Stimulated activated naive CD8-positive, alpha-beta T cell treated with anti-CD3 and anti-CD28 coated beads, Interleukin-15, amount 100 ng/mL, for 72 hours (primary cell): ENCODE measurements at regions not wholly inside any gene's neighbourhood (a gene's known extent, or its start where the extent isn't known, plus 50 kb on each side); places are given as distances from the start of the nearest gene placed in this dataset.
"Not testable (repeated sequence)": the region's sequence is repeated elsewhere in the genome, so short reads cannot be mapped to it uniquely, and the experiment has no call there.

Source experiments
- ATAC-seq: fragments of 150-1000 bp; cut with Tn5 transposase; 2 replicates; pipeline ENCODE4 v1.10.0; 2021; ENCODE audit warnings: mild to moderate bottlenecking, moderate library complexity
- DNase-seq, 2 donors: peaks; one replicate each; pipeline ENCODE4 v3.0.0; 2021 to 2022
- H3K27ac Mint-ChIP-seq, 2 donors: one replicate each; pipeline ENCODE4 v1.8.0; 2022; ENCODE audit warnings: mild to moderate bottlenecking in 2 of 2, mixed read lengths in 2 of 2, moderate library complexity in 2 of 2
- H3K27me3 Mint-ChIP-seq: one replicate; pipeline ENCODE4 v1.8.0; 2022; ENCODE audit warnings: mixed read lengths
- H3K4me1 Mint-ChIP-seq: one replicate; pipeline ENCODE4 v1.8.0; 2022; ENCODE audit warnings: mild to moderate bottlenecking, mixed read lengths
- H3K4me3 Mint-ChIP-seq, 2 donors: one replicate each; pipeline ENCODE4 v1.8.0; 2022; ENCODE audit warnings: mild to moderate bottlenecking in 2 of 2, mixed read lengths in 2 of 2, moderate library complexity in 1 of 2
- H3K9me3 Mint-ChIP-seq, 2 donors: one replicate each; pipeline ENCODE4 v1.8.0; 2022; ENCODE audit warnings: mixed read lengths in 2 of 2

DNA sequence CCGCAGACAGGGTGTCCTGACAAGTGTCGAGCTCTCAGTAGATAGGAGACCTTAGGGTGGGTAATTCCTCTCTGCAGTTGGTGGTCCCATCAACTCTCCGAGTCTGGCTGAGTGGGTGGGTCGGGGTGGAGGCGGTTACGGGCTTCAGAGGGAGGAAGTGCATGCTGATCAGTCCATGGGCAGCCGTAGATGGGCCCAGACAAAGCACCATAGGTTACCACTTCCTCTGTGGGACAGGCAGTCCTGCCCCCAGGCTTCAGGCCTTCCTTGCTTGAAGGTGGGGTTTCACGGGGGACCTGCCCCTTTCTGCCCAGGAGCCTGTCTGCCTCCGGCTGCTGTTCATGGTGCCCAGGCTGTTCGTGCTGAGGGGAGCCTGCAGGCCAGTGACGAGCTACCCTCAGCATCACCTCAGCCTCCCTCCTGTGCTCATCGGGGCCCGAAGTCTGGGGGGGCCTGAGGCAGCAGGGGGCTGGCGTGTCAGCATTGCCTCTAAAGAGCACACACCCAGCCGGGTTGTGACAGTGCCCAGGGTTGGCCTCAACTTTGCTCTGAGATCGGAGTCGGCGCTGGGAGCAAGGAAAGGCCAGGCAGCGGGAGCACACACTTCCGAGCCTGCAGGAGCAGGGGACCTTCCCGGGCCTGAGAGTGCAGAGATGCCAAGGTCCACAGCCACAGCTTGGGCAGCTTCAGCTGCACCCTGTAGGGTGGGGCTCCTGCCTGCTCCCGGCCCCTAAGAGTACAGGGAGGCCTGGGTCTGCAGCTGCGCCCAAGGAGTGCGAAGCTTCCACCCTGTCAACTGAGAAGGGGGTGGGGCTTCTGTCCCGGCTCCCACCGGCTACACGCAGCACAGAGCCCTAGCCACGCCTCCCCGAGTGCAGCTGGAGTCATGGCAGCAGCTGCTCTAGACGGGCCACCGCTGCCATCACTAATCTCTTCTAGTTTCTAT is 225.4 kb upstream of the NRIP1 start:
- no peaks in the 10 kb centered on the region for H3K4me1 Mint-ChIP-seq
- ATAC-seq (peak; percentile 48), DNase-seq (no peak)
- no peaks in the 10 kb centered on the region for H3K27me3 Mint-ChIP-seq
- no peaks in the 10 kb centered on the region for H3K9me3 Mint-ChIP-seq
- H3K4me3 Mint-ChIP-seq: peak overlapping the region in 1 of 2 donors; percentile 47
- no peak overlapping the region for H3K27ac Mint-ChIP-seq

- no peak for ATAC-seq
- H3K27ac Mint-ChIP-seq: peak overlapping the region in 1 of 2 donors; percentile 60
Observed at GRCh38 chr21:15291621-15292266, 226.9 kb upstream of the NRIP1 start.

GRCh38 chr21:15293240-15293639 is 228.4 kb upstream of the NRIP1 start:
- no peak overlapping the region for H3K4me3 Mint-ChIP-seq
- ATAC-seq: no peak
- no peaks in the 10 kb centered on the region for H3K4me1 Mint-ChIP-seq
- H3K9me3 Mint-ChIP-seq: no peaks in the 10 kb centered on the region
- H3K27me3 Mint-ChIP-seq: no peaks in the 10 kb centered on the region
- DNase-seq: no peak
- H3K27ac Mint-ChIP-seq: no peak overlapping the region

More at GRCh38 chr21:15291621-15292266, 226.9 kb upstream of the NRIP1 start:
- H3K4me3 Mint-ChIP-seq: no peak overlapping the region
- H3K9me3 Mint-ChIP-seq: no peaks in the 10 kb centered on the region
- H3K27me3 Mint-ChIP-seq: no peaks in the 10 kb centered on the region
- no peak for DNase-seq
- no peaks in the 10 kb centered on the region for H3K4me1 Mint-ChIP-seq

DNA sequence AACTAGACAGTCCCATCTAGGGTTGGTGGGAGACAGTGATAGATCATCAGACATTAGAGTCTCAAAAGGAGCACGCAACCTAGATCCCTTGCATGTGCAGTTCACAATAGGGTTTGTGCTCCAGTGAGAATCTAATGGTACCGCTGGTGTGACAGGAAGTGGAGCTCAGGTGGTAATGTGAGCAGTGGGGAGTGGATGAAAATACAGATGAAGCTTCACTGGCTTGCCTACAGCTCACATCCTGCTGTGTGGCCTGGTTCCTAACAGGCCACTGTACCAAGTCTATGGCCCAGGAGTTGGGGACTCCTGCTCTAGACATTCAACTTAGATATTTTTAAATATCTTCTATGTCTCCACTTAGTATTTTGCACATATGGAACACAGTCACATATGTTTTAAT is 231.1 kb upstream of the NRIP1 start:
- no peak overlapping the region for H3K27ac Mint-ChIP-seq

GRCh38 chr21:15297824-15298223 is 233.0 kb upstream of the NRIP1 start:
- H3K9me3 Mint-ChIP-seq: peaks cover 9 to 17% of the 10 kb centered on the region in 2 donors
- no peak overlapping the region for H3K4me3 Mint-ChIP-seq
- H3K27me3 Mint-ChIP-seq: no peaks in the 10 kb centered on the region
- ATAC-seq (no peak), DNase-seq (no peak)
- no peaks in the 10 kb centered on the region for H3K4me1 Mint-ChIP-seq
- H3K27ac Mint-ChIP-seq: no peak overlapping the region

More for the DNA sequence above, 231.1 kb upstream of the NRIP1 start:
- ATAC-seq: no peak
- no peak for DNase-seq
- Mint-ChIP-seq H3K4me3 (no peak overlapping the region), H3K27me3 (no peaks in the 10 kb centered on the region), H3K9me3 (peaks cover 4% of the 10 kb centered on the region in 2 donors), H3K4me1 (no peaks in the 10 kb centered on the region)

DNA sequence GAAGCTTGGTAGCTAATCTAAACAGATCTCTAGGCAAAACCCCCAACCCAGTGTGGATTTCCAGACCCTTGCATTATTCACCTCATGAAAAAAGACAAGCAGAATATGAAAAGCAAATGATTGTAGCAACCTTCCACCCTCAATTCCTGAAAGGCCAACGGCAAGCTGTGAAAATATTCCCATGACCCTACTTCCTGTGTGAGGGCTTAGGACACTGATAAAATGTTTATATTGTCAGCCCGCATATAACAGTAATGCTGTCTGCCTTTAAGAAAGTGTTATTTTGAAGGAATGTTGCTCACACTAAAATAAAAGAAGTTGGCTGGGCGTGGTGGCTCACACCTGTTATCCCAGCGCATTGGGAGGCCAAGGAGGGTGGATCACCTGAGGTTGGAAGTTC is 233.5 kb upstream of the NRIP1 start:
- Mint-ChIP-seq H3K27ac (no peak overlapping the region), H3K9me3 (peaks cover 9 to 17% of the 10 kb centered on the region in 2 donors), H3K4me3 (no peak overlapping the region), H3K4me1 (no peaks in the 10 kb centered on the region), H3K27me3 (no peaks in the 10 kb centered on the region)
- ATAC-seq (no peak), DNase-seq (no peak)

- H3K9me3 Mint-ChIP-seq: peaks cover 9 to 17% of the 10 kb centered on the region in 2 donors
- DNase-seq, H3K4me1 Mint-ChIP-seq, H3K27ac Mint-ChIP-seq, H3K27me3 Mint-ChIP-seq, H3K4me3 Mint-ChIP-seq, ATAC-seq: not testable (repeated sequence)
Observed at GRCh38 chr21:15298755-15299154, 234.0 kb upstream of the NRIP1 start.

GRCh38 chr21:15300131-15300530 is 235.3 kb upstream of the NRIP1 start:
- H3K27ac Mint-ChIP-seq: no peak overlapping the region
- H3K27me3 Mint-ChIP-seq: no peaks in the 10 kb centered on the region
- H3K4me3 Mint-ChIP-seq: no peak overlapping the region
- peaks cover 9 to 17% of the 10 kb centered on the region in 2 donors for H3K9me3 Mint-ChIP-seq
- no peaks in the 10 kb centered on the region for H3K4me1 Mint-ChIP-seq
- DNase-seq: no peak
- no peak for ATAC-seq

DNA sequence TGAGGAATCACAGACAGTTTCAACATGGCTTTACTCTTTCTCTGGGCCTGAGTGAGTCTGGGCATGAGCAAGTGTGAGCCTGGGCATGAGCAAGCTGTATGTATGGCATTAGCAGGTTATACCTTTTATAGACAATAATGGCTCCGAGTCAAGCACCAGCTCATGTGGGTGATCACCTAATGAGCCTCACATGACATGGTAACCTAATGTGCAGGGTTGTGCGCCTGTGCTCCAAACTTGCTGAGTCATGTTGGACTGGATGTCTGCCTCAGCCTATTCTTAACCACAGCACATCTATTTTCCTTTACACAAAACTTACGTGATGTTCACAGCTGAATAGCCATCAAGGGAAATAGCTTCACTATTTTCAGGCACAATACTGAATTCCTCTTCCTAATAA is 236.2 kb upstream of the NRIP1 start:
- no peak overlapping the region for H3K4me3 Mint-ChIP-seq
- H3K4me1 Mint-ChIP-seq: no peaks in the 10 kb centered on the region
- no peaks in the 10 kb centered on the region for H3K27me3 Mint-ChIP-seq
- DNase-seq (no peak), ATAC-seq (no peak)
- peaks cover 9 to 17% of the 10 kb centered on the region in 2 donors for H3K9me3 Mint-ChIP-seq
- H3K27ac Mint-ChIP-seq: no peak overlapping the region

GRCh38 chr21:15301736-15302135 is 236.9 kb upstream of the NRIP1 start:
- no peaks in the 10 kb centered on the region for H3K27me3 Mint-ChIP-seq
- DNase-seq: no peak
- peaks cover 9 to 17% of the 10 kb centered on the region in 2 donors for H3K9me3 Mint-ChIP-seq
- ATAC-seq: no peak
- H3K27ac Mint-ChIP-seq: no peak overlapping the region
- no peaks in the 10 kb centered on the region for H3K4me1 Mint-ChIP-seq
- no peak overlapping the region for H3K4me3 Mint-ChIP-seq

DNA sequence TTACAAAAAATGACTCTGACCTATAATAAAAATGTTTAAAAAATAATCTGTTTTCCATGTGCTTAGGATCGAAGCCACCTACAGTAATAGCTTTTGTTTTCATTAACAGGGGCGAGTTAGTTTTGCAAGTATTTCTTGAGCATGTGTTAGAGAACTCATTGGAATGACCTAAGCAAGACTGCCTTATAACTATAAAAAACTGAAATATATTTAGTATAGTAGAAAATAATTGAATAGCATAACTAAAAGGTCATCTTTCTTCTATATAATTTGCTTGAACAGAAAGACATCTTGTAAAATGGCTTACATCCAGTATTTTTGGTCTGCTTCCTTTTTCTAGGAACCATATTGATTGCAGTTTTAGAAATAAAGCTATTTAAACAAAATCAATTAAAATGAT is 241.5 kb upstream of the NRIP1 start:
- ATAC-seq (no peak), DNase-seq (no peak)
- no peak overlapping the region for H3K4me3 Mint-ChIP-seq
- no peak overlapping the region for H3K27ac Mint-ChIP-seq
- H3K9me3 Mint-ChIP-seq: peaks cover 5 to 10% of the 10 kb centered on the region in 2 donors
- H3K4me1 Mint-ChIP-seq: no peaks in the 10 kb centered on the region
- no peaks in the 10 kb centered on the region for H3K27me3 Mint-ChIP-seq

DNA sequence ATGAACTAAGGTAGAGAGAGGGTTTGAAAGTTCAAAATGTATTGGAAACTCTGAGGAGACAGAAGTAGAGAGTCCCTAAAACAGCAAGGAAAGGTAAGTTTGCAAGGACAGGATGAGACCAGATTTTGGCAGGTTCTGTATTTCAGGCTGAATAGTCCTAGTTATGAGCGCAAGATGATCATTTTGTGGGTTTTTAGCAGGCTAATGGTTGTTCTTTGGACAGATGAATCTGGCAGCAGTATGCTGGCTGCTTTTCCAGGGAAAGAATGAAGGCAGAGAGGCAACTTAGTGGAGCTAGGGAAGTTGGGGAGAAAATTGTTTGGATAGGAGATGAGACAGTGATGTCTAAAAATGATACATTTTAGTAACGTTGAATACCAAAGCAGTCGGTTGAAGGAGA is 243.5 kb upstream of the NRIP1 start:
- no peaks in the 10 kb centered on the region for H3K4me1 Mint-ChIP-seq
- H3K27ac Mint-ChIP-seq: peak overlapping the region in 1 of 2 donors; percentile 78
- no peaks in the 10 kb centered on the region for H3K9me3 Mint-ChIP-seq
- ATAC-seq (no peak), DNase-seq (no peak)
- no peaks in the 10 kb centered on the region for H3K27me3 Mint-ChIP-seq
- no peak overlapping the region for H3K4me3 Mint-ChIP-seq

DNA sequence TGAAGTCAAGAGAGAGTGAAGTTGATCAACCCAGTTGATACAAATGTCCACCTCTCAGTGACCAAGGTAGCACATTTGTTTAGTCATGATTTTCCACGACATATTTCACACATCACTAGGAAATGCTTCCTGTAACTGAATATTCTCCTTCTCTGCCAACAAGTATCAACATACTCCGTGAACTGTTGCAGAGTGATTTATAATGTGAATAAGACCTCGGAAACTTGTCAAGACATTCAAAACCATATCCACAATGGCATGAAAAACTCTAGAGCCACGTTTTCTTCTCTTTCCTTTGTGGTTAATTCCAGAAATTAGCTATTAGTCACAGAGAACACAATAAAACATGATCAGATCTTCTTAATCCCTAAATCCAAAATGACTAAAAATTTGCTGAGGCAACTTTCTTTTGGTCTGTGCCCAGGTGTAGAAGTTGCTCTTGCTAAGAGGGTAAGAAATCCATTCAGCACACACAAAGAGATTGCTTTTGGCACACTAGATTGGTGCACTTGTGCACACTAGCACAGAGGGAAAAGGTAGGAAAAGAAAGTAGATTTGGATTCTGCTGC is 244.3 kb upstream of the NRIP1 start:
- DNase-seq (no peak), ATAC-seq (no peak)
- no peaks in the 10 kb centered on the region for H3K4me1 Mint-ChIP-seq
- H3K27me3 Mint-ChIP-seq: no peaks in the 10 kb centered on the region
- no peak overlapping the region for H3K27ac Mint-ChIP-seq
- H3K9me3 Mint-ChIP-seq: no peaks in the 10 kb centered on the region
- H3K4me3 Mint-ChIP-seq: no peak overlapping the region

DNA sequence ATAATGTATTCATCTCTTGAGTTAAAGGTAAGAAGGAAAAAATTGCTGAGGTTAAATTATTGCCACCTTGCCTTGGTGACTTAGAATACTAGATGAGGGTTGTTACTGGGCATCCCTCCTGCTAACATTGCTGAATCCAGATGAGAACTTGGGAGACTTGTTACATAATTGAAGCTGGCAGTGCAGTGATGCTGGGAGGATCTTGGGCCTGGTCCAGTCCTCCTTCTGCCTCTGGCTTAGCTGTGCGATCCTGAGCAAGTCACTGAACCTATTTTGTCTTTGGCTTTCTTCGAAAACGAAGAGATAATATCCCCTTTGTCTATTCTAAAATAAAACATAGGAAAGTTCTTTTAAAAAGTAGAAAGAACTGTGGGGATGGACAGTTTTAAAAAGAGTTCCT is 244.9 kb upstream of the NRIP1 start:
- H3K9me3 Mint-ChIP-seq: no peaks in the 10 kb centered on the region
- H3K4me1 Mint-ChIP-seq: no peaks in the 10 kb centered on the region
- H3K4me3 Mint-ChIP-seq: no peak overlapping the region
- H3K27me3 Mint-ChIP-seq: no peaks in the 10 kb centered on the region
- H3K27ac Mint-ChIP-seq: no peak overlapping the region
- no peak for ATAC-seq
- DNase-seq: no peak

DNA sequence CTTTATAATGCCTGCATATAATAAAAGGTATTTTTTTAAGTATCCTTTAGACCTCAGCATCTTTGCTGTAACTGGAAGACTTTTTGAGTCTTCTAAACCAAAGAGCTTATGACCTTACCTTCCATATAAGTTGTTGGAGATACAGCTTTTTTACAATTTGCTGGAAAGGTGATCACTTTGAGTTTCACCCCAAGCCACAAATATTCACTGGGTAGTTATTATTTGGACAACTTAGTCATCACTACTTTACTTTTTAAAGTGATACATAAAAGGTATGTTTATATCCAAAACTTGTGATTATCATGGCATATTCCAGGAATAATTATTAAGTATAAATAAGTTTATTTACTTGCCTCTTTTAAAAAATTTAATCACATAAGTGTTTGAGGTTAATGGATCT is 246.7 kb upstream of the NRIP1 start:
- Mint-ChIP-seq H3K4me3 (no peak overlapping the region), H3K9me3 (no peaks in the 10 kb centered on the region), H3K27me3 (no peaks in the 10 kb centered on the region), H3K27ac (no peak overlapping the region), H3K4me1 (no peaks in the 10 kb centered on the region)
- no peak for ATAC-seq
- DNase-seq: no peak

DNA sequence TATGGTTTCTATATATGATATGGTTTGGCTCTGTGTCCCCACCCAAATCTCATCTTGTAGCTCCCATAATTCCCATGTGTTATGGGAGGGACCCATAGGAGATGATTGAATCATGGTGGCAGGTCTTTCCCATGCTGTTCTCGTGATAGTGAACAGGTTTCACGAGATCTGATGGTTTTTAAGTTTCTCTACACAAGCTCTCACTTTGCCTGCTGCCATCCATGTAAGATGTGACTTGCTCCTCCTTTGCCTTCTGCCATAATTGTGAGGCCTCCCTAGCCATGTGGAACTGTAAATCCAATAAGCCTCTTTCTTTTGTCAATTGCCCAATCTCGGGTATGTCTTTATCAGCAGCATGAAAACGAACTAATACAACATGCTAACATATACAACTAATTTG is 252.2 kb upstream of the NRIP1 start:
- H3K4me1 Mint-ChIP-seq: not testable (repeated sequence)

More for the DNA sequence above, 252.2 kb upstream of the NRIP1 start:
- DNase-seq, H3K27me3 Mint-ChIP-seq, H3K4me3 Mint-ChIP-seq, H3K27ac Mint-ChIP-seq, H3K9me3 Mint-ChIP-seq, ATAC-seq: not testable (repeated sequence)
